ENCODE measurements at regions not wholly inside any gene's neighbourhood (a gene's known extent, or its start where the extent isn't known, plus 50 kb on each side); places are given as distances from the start of the nearest gene placed in this dataset.

- no peak overlapping the region for H2BK5ac ChIP-seq (ENCODE audit: low read depth, low read length)
- H4K20me1 ChIP-seq (replicated peaks in 1 of 2; ENCODE audit: control insufficient read depth in 1 of 2, insufficient read depth in 2 of 2, low read length in 2 of 2): no peaks in the 10 kb centered on the region
- H3K14ac ChIP-seq (ENCODE audit: insufficient read length): no peak overlapping the region
- no peak overlapping the region for H3K18ac ChIP-seq (ENCODE audit: extremely low read depth, low read length)
- WGBS, 2 experiments (ENCODE audit: extremely low coverage in 1 of 2, insufficient coverage in 1 of 2, insufficient read length in 1 of 2, insufficient replicate concordance in 2 of 2, low coverage in 1 of 2, low lambda C conversion rate in 2 of 2, missing lambda C conversion rate in 1 of 2): 91% methylated on average over 5 of the region's 5 CpGs; no CpG with 5 or more reads in 1 of the 2 experiments
- H2BK20ac ChIP-seq (ENCODE audit: low read length): no peak overlapping the region
- no peak overlapping the region for H3K56ac ChIP-seq (replicated peaks; ENCODE audit: insufficient read length, low read depth, low read length)
- H3K4me3 ChIP-seq (ENCODE audit: extremely low read depth in 1 of 4, insufficient read depth in 2 of 4, low read depth in 3 of 4, low read length in 4 of 4): no peak overlapping the region
- ChIA-PET POLR2A (ENCODE audit: partially characterized antibody) (no interaction called here), CTCF (ENCODE audit: partially characterized antibody) (interaction anchor here (0.6 kb wide), 1 partner anchor 35 kb away, joined by 3 read pairs; no protein-coding TSS in a partner anchor)
- H3K79me2 ChIP-seq (ENCODE audit: control insufficient read depth in 1 of 2, insufficient read depth in 2 of 2, low read length in 2 of 2): no peaks in the 10 kb centered on the region
- DNase-seq (ENCODE audit: low read depth in 1 of 2, low spot score in 2 of 2) (no peak), FAIRE-seq (no peak)
- no peaks in the 10 kb centered on the region for H3K9me3 ChIP-seq (ENCODE audit: insufficient read depth in 2 of 2, low read depth in 1 of 2, low read length in 1 of 2)
- no peak overlapping the region for H2BK12ac ChIP-seq (ENCODE audit: low read depth, low read length)
- H3K23ac ChIP-seq (ENCODE audit: insufficient read length): no peak overlapping the region
- no peak overlapping the region for H3K27ac ChIP-seq (ENCODE audit: low read depth, low read length)
- no peaks in the 10 kb centered on the region for H3K27me3 ChIP-seq (replicated peaks in 1 of 4; ENCODE audit: control insufficient read depth in 3 of 4, extremely low read depth in 1 of 4, insufficient read depth in 3 of 4, low read length in 3 of 4)
- H3K36me3 ChIP-seq (ENCODE audit: control insufficient read depth in 2 of 4, insufficient read depth in 4 of 4, low read length in 3 of 4): no peaks in the 10 kb centered on the region
- no peak overlapping the region for H2AFZ ChIP-seq (ENCODE audit: low read length)
- no peaks in the 10 kb centered on the region for H3K79me1 ChIP-seq (ENCODE audit: low read depth, low read length)
- H3K4me1 ChIP-seq (replicated peaks in 1 of 4; ENCODE audit: control insufficient read depth in 3 of 4, insufficient read depth in 4 of 4, low read length in 3 of 4): no peaks in the 10 kb centered on the region
- H3K9ac ChIP-seq (replicated peaks in 1 of 4; ENCODE audit: extremely low read depth in 1 of 4, low read depth in 3 of 4, low read length in 3 of 4): no peak overlapping the region
- no peak overlapping the region for H3K4ac ChIP-seq (replicated peaks; ENCODE audit: insufficient read length, low read depth, low read length)
- no peak overlapping the region for H3K4me2 ChIP-seq (ENCODE audit: insufficient read depth in 1 of 2, low read depth in 2 of 2, low read length in 2 of 2)
- H4K8ac ChIP-seq (ENCODE audit: extremely low read depth, insufficient read depth, low read length): no peak overlapping the region
- no peak overlapping the region for H2AK5ac ChIP-seq (ENCODE audit: low read depth, low read length)
- no peak overlapping the region for H2BK15ac ChIP-seq (ENCODE audit: low read length)
- H4K5ac ChIP-seq (ENCODE audit: insufficient read length, low read depth, low read length): no peak overlapping the region
- H3K23me2 ChIP-seq (ENCODE audit: low read depth, low read length): no peaks in the 10 kb centered on the region
- H4K91ac ChIP-seq (replicated peaks; ENCODE audit: insufficient read length, low read length): no peak overlapping the region
- no peak overlapping the region for H2BK120ac ChIP-seq (replicated peaks; ENCODE audit: low read depth, low read length)
- TF ChIP-seq SP1 (IDR thresholded peaks at IDR 0.05; ENCODE audit: low read depth, low read length) (no peak), ATF3 (IDR thresholded peaks at IDR 0.05; ENCODE audit: insufficient read depth, low read depth, low read length) (no peak), RAD21 (IDR thresholded peaks at IDR 0.05 in 1 of 2, conservative IDR thresholded peaks at IDR 0.05 in 1 of 2; ENCODE audit: low read depth in 2 of 2, low read length in 2 of 2) (no peak)
Measured at GRCh38 chr5:155250596-155250995, 237.0 kb downstream of the KIF4B start.

Measured in H1 (cell line).